H1 (cell line): ENCODE measurements at regions not wholly inside any gene's neighbourhood (a gene's known extent, or its start where the extent isn't known, plus 50 kb on each side); places are given as distances from the start of the nearest gene placed in this dataset.
A peak's percentile ranks its signal among the peaks of the same experiment; 100 is the strongest.

Experiments
- CTCF ChIA-PET: fragments of 300-600 bp; sonication (Branson Sonifier 250); formaldehyde crosslinking; loops from one replicate; lab custom pipeline; 2021; ENCODE audit not compliant: partially characterized antibody; lab: Charles Lee
- POLR2A ChIA-PET: fragments of 300-600 bp; sonication (Branson Sonifier 250); formaldehyde crosslinking; loops from one replicate; lab custom pipeline; 2021; ENCODE audit warnings: inconsistent platforms; ENCODE audit not compliant: partially characterized antibody; lab: Charles Lee
- DNase-seq, 2 experiments: peaks; one replicate each; pipeline versions ENCODE4 v3.0.0 to v3.0.0-alpha.2; 2010 to 2022; ENCODE audit warnings: low spot score in 2 of 2, low read depth in 1 of 2, mixed read lengths in 1 of 2
- FAIRE-seq: peaks from 2 replicates; lab custom pipeline; 2011; peaks lifted over from hg19 to GRCh38; lab: Jason Lieb, UNC
- H2AFZ ChIP-seq: 2 replicates; pipeline ENCODE4 v1.8.1; 2012; ENCODE audit warnings: low read length, inconsistent platforms
- H2AK5ac ChIP-seq: 2 replicates; pipeline ENCODE4 v1.6.1; 2013; ENCODE audit warnings: low read depth, low read length
- H2BK120ac ChIP-seq: replicated peaks from 2 replicates; pipeline ENCODE3; 2013; ENCODE audit warnings: low read depth, low read length, inconsistent platforms
- H2BK12ac ChIP-seq: 2 replicates; pipeline ENCODE4 v1.6.1; 2013; ENCODE audit warnings: low read depth, low read length
- H2BK15ac ChIP-seq: 2 replicates; pipeline ENCODE4 v1.6.1; 2013; ENCODE audit warnings: low read length
- H2BK20ac ChIP-seq: 2 replicates; pipeline ENCODE4 v1.6.1; 2013; ENCODE audit warnings: low read length
- H2BK5ac ChIP-seq: 2 replicates; pipeline ENCODE4 v1.6.1; 2013; ENCODE audit warnings: low read depth, low read length
- H3K14ac ChIP-seq: 2 replicates; pipeline ENCODE4 v1.6.1; 2013; ENCODE audit warnings: inconsistent platforms; ENCODE audit not compliant: insufficient read length
- H3K18ac ChIP-seq: 2 replicates; pipeline ENCODE4 v1.6.1; 2013; ENCODE audit warnings: low read length; ENCODE audit errors: extremely low read depth
- H3K23ac ChIP-seq: 2 replicates; pipeline ENCODE4 v1.6.1; 2013; ENCODE audit warnings: inconsistent platforms; ENCODE audit not compliant: insufficient read length
- H3K23me2 ChIP-seq: 2 replicates; pipeline ENCODE4 v1.6.1; 2013; ENCODE audit warnings: low read depth, low read length
- H3K27ac ChIP-seq: 2 replicates; pipeline ENCODE4 v1.6.1; 2011; ENCODE audit warnings: low read depth, low read length, inconsistent platforms
- H3K27me3 ChIP-seq, 4 experiments: replicated peaks in 1 of 4; 1 replicate in 1 of 4; 2 replicates in 3 of 4; pipeline versions ENCODE4 v1.6.1 to v1.8.1; 2011 to 2013; ENCODE audit warnings: low read length in 3 of 4, mild to moderate bottlenecking in 3 of 4, inconsistent platforms in 2 of 4, mixed read lengths in 2 of 4, moderate library complexity in 1 of 4; ENCODE audit not compliant: control insufficient read depth in 3 of 4, insufficient read depth in 3 of 4; ENCODE audit errors: extremely low read depth in 1 of 4
- H3K36me3 ChIP-seq, 4 experiments: 2 replicates each; pipeline versions ENCODE4 v1.6.1 to v1.8.1; 2011 to 2013; ENCODE audit warnings: mild to moderate bottlenecking in 4 of 4, low read length in 3 of 4, moderate library complexity in 2 of 4, control low read depth in 1 of 4, inconsistent platforms in 1 of 4; ENCODE audit not compliant: insufficient read depth in 4 of 4, control insufficient read depth in 2 of 4
- H3K4ac ChIP-seq: replicated peaks from 2 replicates; pipeline ENCODE3; 2013; ENCODE audit warnings: low read length, low read depth, mixed read lengths, inconsistent platforms; ENCODE audit not compliant: insufficient read length
- H3K4me1 ChIP-seq, 4 experiments: replicated peaks in 1 of 4; 1 replicate in 1 of 4; 2 replicates in 3 of 4; pipeline versions ENCODE4 v1.6.1 to v1.8.1; 2011 to 2013; ENCODE audit warnings: low read length in 3 of 4, inconsistent platforms in 2 of 4, mixed read lengths in 1 of 4; ENCODE audit not compliant: insufficient read depth in 4 of 4, control insufficient read depth in 3 of 4
- H3K4me2 ChIP-seq, 2 experiments: 2 replicates each; pipeline versions ENCODE4 v1.6.1 to v1.8.1; 2011 to 2013; ENCODE audit warnings: low read depth in 2 of 2, low read length in 2 of 2, control low read depth in 1 of 2, inconsistent platforms in 1 of 2, mild to moderate bottlenecking in 1 of 2; ENCODE audit not compliant: insufficient read depth in 1 of 2
- H3K4me3 ChIP-seq, 4 experiments: fragments of 200-600, 300-600 bp in 1 of 4; sonication (generic), shearing (Covaris generic), sonication (Bioruptor Twin) in 1 of 4; 2 replicates each; pipeline versions ENCODE4 v1.5.1 to v1.8.1; 2011 to 2016; ENCODE audit warnings: low read length in 4 of 4, low read depth in 3 of 4, control low read depth in 2 of 4, inconsistent platforms in 2 of 4, mild to moderate bottlenecking in 2 of 4, mixed read lengths in 1 of 4, moderate library complexity in 1 of 4; ENCODE audit not compliant: insufficient read depth in 2 of 4; ENCODE audit errors: extremely low read depth in 1 of 4
- H3K56ac ChIP-seq: replicated peaks from 2 replicates; pipeline ENCODE3; 2013; ENCODE audit warnings: low read depth, mild to moderate bottlenecking, mixed read lengths, low read length, inconsistent platforms; ENCODE audit not compliant: insufficient read length
- H3K79me1 ChIP-seq: 2 replicates; pipeline ENCODE4 v1.6.1; 2013; ENCODE audit warnings: low read depth, low read length, control low read depth
- H3K79me2 ChIP-seq, 2 experiments: 2 replicates each; pipeline versions ENCODE4 v1.6.1 to v1.8.1; 2012 to 2013; ENCODE audit warnings: low read length in 2 of 2, mild to moderate bottlenecking in 2 of 2, inconsistent platforms in 1 of 2; ENCODE audit not compliant: insufficient read depth in 2 of 2, control insufficient read depth in 1 of 2
- H3K9ac ChIP-seq, 4 experiments: replicated peaks in 1 of 4; 1 replicate in 1 of 4; 2 replicates in 3 of 4; pipeline versions ENCODE4 v1.6.1 to v1.8.1; 2011 to 2013; ENCODE audit warnings: low read depth in 3 of 4, low read length in 3 of 4, control low read depth in 2 of 4, mild to moderate bottlenecking in 2 of 4, moderate library complexity in 2 of 4, inconsistent platforms in 1 of 4; ENCODE audit errors: extremely low read depth in 1 of 4
- H3K9me3 ChIP-seq, 2 experiments: 2 replicates each; pipeline versions ENCODE4 v1.6.1 to v1.8.1; 2012 to 2013; ENCODE audit warnings: mild to moderate bottlenecking in 2 of 2, moderate library complexity in 2 of 2, control low read depth in 1 of 2, inconsistent platforms in 1 of 2, low read depth in 1 of 2, low read length in 1 of 2, mixed read lengths in 1 of 2; ENCODE audit not compliant: insufficient read depth in 2 of 2
- H4K20me1 ChIP-seq, 2 experiments: replicated peaks in 1 of 2; 2 replicates each; pipeline versions ENCODE3 to v1.8.1; 2011 to 2013; ENCODE audit warnings: inconsistent platforms in 2 of 2, low read length in 2 of 2, mild to moderate bottlenecking in 1 of 2; ENCODE audit not compliant: insufficient read depth in 2 of 2, control insufficient read depth in 1 of 2
- H4K5ac ChIP-seq: 2 replicates; pipeline ENCODE4 v1.6.1; 2013; ENCODE audit warnings: low read length, low read depth, mixed read lengths, inconsistent platforms; ENCODE audit not compliant: insufficient read length
- H4K8ac ChIP-seq: 2 replicates; pipeline ENCODE4 v1.8.0; 2013; ENCODE audit warnings: mild to moderate bottlenecking, moderate library complexity, low read length, inconsistent platforms; ENCODE audit not compliant: insufficient read depth; ENCODE audit errors: extremely low read depth
- H4K91ac ChIP-seq: replicated peaks from 2 replicates; pipeline ENCODE3; 2013; ENCODE audit warnings: low read length, mixed read lengths, inconsistent platforms; ENCODE audit not compliant: insufficient read length
- CHD1 ChIP-seq: IDR thresholded peaks from 2 replicates; pipeline ENCODE4 v1.6.1; 2012; ENCODE audit warnings: low read depth, low read length, improper control_type of control experiment
- CREB1 ChIP-seq: IDR thresholded peaks from 2 replicates; pipeline ENCODE4 v1.6.1; 2012; ENCODE audit warnings: inconsistent platforms
- FOSL1 ChIP-seq: IDR thresholded peaks from 2 replicates; pipeline ENCODE4 v1.6.1; 2011; ENCODE audit warnings: mild to moderate bottlenecking, low read depth, low read length, moderate library complexity; ENCODE audit not compliant: insufficient read depth
- GTF2F1 ChIP-seq: IDR thresholded peaks from 2 replicates; pipeline ENCODE4 v1.6.1; 2012; ENCODE audit warnings: low read depth, low read length, improper control_type of control experiment, borderline replicate concordance
- HDAC6 ChIP-seq: IDR thresholded peaks from one replicate; pipeline ENCODE4 v1.7.1; 2012; ENCODE audit warnings: low read depth, mild to moderate bottlenecking, inconsistent platforms, low read length, moderate library complexity
- JUN ChIP-seq: IDR thresholded peaks from 2 replicates; pipeline ENCODE4 v1.6.1; 2011; ENCODE audit warnings: low read depth, mild to moderate bottlenecking, improper control_type of control experiment, low read length
- KDM4A ChIP-seq: IDR thresholded peaks from one replicate; pipeline ENCODE4 v1.7.1; 2012; ENCODE audit warnings: low read depth, mild to moderate bottlenecking, moderate library complexity, low read length, inconsistent platforms; ENCODE audit not compliant: severe bottlenecking
- MAX ChIP-seq: IDR thresholded peaks from 2 replicates; pipeline ENCODE4 v1.6.1; 2012; ENCODE audit warnings: inconsistent platforms
- POU5F1 ChIP-seq: IDR thresholded peaks from 2 replicates; pipeline ENCODE4 v1.6.1; 2011; ENCODE audit warnings: low read depth, mild to moderate bottlenecking, low read length, moderate library complexity
- SP1 ChIP-seq: IDR thresholded peaks from 2 replicates; pipeline ENCODE4 v1.6.1; 2011; ENCODE audit warnings: low read depth, low read length
- WGBS, 2 experiments: shearing (Covaris generic) in 1 of 2; methylation state at CpG; one replicate each; pipeline versions ENCODE4 v1.1.6 to v1.1.7; 2013 to 2015; ENCODE audit warnings: low lambda C conversion rate in 2 of 2, mixed read lengths in 2 of 2, inconsistent platforms in 1 of 2, low coverage in 1 of 2, missing lambda C conversion rate in 1 of 2; ENCODE audit not compliant: insufficient replicate concordance in 2 of 2, insufficient coverage in 1 of 2, insufficient read length in 1 of 2; ENCODE audit errors: extremely low coverage in 1 of 2, missing lambda C conversion rate in 1 of 2; 5-methylcytosine and 5-hydroxymethylcytosine counted together

- Histone ChIP-seq H4K91ac (no peak overlapping the region), H4K5ac (no peak overlapping the region), H2BK5ac (no peak overlapping the region), H3K23me2 (no peaks in the 10 kb centered on the region), H3K14ac (no peak overlapping the region), H2BK20ac (no peak overlapping the region), H3K4ac (no peak overlapping the region), H3K79me1 (no peaks in the 10 kb centered on the region), H3K23ac (no peak overlapping the region), H3K27me3 (no peaks in the 10 kb centered on the region), H3K4me3 (no peak overlapping the region), H2AFZ (peak overlapping the region; percentile 71; the same call in 1 of the 2 replicates), H2BK15ac (no peak overlapping the region), H2BK12ac (no peak overlapping the region), H2BK120ac (no peak overlapping the region), H3K79me2 (no peaks in the 10 kb centered on the region), H3K56ac (no peak overlapping the region), H4K8ac (no peak overlapping the region), H3K36me3 (no peaks in the 10 kb centered on the region; a peak in 1 of 8 replicates), H3K9ac (no peak overlapping the region; a peak in 1 of 7 replicates), H3K9me3 (peaks cover 0 to 11% of the 10 kb centered on the region in 2 experiments; a peak in 2 of 4 replicates), H4K20me1 (no peaks in the 10 kb centered on the region), H3K4me1 (no peaks in the 10 kb centered on the region; a peak in 1 of 7 replicates), H2AK5ac (no peak overlapping the region), H3K18ac (no peak overlapping the region), H3K4me2 (no peak overlapping the region), H3K27ac (no peak overlapping the region)
- POLR2A ChIA-PET: no interaction called here
- WGBS, 2 experiments: 82% methylated on average over 2 of the region's 2 CpGs; no CpG with 5 or more reads in 1 of the 2 experiments
- TF ChIP-seq CHD1 (no peak), KDM4A (no peak), HDAC6 (no peak), MAX (no peak), JUN (no peak), GTF2F1 (no peak), CREB1 (no peak), SP1 (no peak), POU5F1 (no peak), FOSL1 (no peak)
- DNase-seq: no peak
- no peak for FAIRE-seq
- CTCF ChIA-PET: no interaction called here
These were observed 105.3 kb upstream of the DPT start for GRCh38 chr1:168834225-168834872.
